ENCODE measurements at regions not wholly inside any gene's neighbourhood (a gene's known extent, or its start where the extent isn't known, plus 50 kb on each side); places are given as distances from the start of the nearest gene placed in this dataset.

GRCh38 chr17:77825621-77826020, 132.9 kb upstream of the TNRC6C start:
- in situ Hi-C loops (cut with MboI; ENCODE audit: low sequenced_read_pairs, unreplicated experiment), result no loop called here
- DNase-seq (ENCODE audit: low spot score), result no peak
- no peak for TF ChIP-seq CTCF (IDR thresholded peaks at IDR 0.05; ENCODE audit: borderline replicate concordance, control extremely low read depth, extremely low read depth, insufficient read depth, missing control alignments)

GRCh38 chr17:77826132-77826873, 132.2 kb upstream of the TNRC6C start:
- TF ChIP-seq CTCF (IDR thresholded peaks at IDR 0.05; ENCODE audit: borderline replicate concordance, control extremely low read depth, extremely low read depth, insufficient read depth, missing control alignments), result no peak
- DNase-seq (ENCODE audit: low spot score), result no peak
- in situ Hi-C loops (cut with MboI; ENCODE audit: low sequenced_read_pairs, unreplicated experiment), result no loop called here

- DNase-seq (ENCODE audit: low spot score), result no peak
- TF ChIP-seq CTCF (IDR thresholded peaks at IDR 0.05; ENCODE audit: borderline replicate concordance, control extremely low read depth, extremely low read depth, insufficient read depth, missing control alignments), result no peak
- in situ Hi-C loops (cut with MboI; ENCODE audit: low sequenced_read_pairs, unreplicated experiment), result no loop called here
These were observed 131.5 kb upstream of the TNRC6C start for GRCh38 chr17:77827039-77827438.

- in situ Hi-C loops (cut with MboI; ENCODE audit: low sequenced_read_pairs, unreplicated experiment), result no loop called here
- TF ChIP-seq CTCF (IDR thresholded peaks at IDR 0.05; ENCODE audit: borderline replicate concordance, control extremely low read depth, extremely low read depth, insufficient read depth, missing control alignments), result no peak
- no peak for DNase-seq (ENCODE audit: low spot score)
These were observed 131.0 kb upstream of the TNRC6C start for GRCh38 chr17:77827511-77827910.

- no peak for DNase-seq (ENCODE audit: low spot score)
- no peak for TF ChIP-seq CTCF (IDR thresholded peaks at IDR 0.05; ENCODE audit: borderline replicate concordance, control extremely low read depth, extremely low read depth, insufficient read depth, missing control alignments)
- in situ Hi-C loops (cut with MboI; ENCODE audit: low sequenced_read_pairs, unreplicated experiment), result no loop called here
These were observed 129.6 kb upstream of the TNRC6C start for GRCh38 chr17:77828749-77829539.

GRCh38 chr17:77829843-77830799, 128.4 kb upstream of the TNRC6C start:
- in situ Hi-C loops (cut with MboI; ENCODE audit: low sequenced_read_pairs, unreplicated experiment), result no loop called here
- TF ChIP-seq CTCF (IDR thresholded peaks at IDR 0.05; ENCODE audit: borderline replicate concordance, control extremely low read depth, extremely low read depth, insufficient read depth, missing control alignments), result no peak
- DNase-seq (ENCODE audit: low spot score), result no peak
